Hematopoietic multipotent progenitor cell treated with erythropoietin and hydrocortisone succinate and interleukin-3 and kit ligand, for 8 days (in vitro differentiated cells): ENCODE measurements at regions not wholly inside any gene's neighbourhood (a gene's known extent, or its start where the extent isn't known, plus 50 kb on each side); places are given as distances from the start of the nearest gene placed in this dataset.

Experiments used
- DNase-seq: peaks from one replicate; pipeline ENCODE4 v3.0.0-alpha.2; 2015

DNA sequence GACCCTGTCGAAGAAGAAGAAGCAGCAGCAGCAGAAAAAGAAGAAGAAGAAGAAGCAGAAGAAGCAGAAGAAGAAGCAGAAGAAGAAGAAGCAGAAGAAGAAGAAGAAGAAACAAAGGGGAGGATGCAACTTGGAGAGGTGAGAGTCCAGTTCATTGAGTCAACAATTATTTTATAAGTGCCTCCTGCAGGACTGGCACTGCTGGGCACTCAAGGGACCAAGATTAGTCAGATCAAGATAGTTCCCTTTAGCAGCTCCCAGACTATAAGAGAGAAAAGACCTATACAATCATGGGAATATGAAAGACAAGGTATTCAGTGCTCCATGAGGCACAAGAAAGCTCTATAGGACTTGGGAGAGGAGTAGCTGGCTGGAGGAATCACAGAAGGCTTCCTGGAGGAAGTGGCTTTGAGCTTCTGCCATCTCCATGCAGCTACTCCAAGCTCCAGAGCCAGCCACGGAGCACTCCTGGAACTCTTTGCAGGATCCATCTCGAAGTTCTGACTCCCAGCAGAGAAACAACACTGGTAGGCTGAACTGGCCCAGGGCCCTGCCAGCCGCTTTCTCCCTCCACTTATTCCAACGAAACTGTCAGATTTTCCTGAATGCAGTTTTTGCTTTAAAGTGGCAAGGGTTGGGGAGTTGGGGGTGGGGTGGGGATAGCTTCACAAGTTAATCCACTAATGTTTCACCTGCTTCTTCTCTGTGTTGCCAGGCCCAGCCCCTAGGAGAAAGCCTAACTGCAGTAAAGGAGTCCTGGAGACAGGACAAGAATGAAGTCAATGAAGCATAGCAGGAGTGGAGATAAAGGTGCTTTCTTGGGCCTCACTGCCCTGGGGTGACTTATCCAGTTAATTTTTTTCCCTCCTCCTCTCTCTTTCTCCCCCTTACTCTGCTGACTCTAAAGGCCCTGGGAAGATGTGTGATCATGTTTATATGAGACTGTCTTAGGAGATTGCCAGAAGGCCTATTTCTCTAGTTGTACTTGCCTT is 140.1 kb upstream of the PARP11 start:
- DNase-seq, result no peak

DNA sequence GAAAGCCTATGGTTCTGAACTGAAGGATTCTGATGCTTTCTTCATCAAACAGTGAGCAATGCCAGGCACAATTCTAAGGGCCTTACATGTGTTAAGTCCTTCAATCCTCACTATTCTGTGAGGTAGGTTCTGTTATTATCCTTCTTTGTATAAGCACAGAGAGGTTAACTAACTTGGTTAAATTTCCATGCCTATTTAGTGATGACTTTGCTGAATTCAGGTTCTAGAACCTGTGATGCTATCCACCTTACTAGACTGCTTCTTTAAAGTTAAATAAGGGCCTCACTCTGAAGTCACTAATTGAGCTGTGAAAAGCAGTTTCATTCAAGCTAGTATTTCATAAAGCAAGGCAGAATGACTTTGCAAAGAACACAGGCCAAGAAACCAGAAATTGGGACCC is 138.9 kb upstream of the PARP11 start:
- DNase-seq, result no peak

DNA sequence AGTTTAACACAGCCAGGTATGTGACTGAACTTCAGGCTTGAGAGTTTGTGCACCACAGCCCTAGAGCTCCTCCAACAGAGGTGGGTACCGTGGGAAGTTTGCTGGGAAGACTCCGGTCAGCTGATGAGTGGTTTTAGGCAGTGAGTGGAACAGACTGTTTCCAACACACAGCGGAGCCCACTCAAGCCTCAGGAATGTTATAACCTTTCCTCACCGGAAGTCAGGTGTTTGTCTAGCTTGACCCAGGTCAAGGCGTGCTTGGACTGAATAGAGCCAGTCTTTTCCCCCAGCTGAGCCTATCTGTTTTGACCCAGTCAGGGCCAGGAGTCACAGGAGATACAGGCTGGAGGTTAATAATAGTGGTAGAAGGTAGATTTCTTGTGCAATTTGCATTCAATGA is 138.4 kb upstream of the PARP11 start:
- no peak for DNase-seq

DNA sequence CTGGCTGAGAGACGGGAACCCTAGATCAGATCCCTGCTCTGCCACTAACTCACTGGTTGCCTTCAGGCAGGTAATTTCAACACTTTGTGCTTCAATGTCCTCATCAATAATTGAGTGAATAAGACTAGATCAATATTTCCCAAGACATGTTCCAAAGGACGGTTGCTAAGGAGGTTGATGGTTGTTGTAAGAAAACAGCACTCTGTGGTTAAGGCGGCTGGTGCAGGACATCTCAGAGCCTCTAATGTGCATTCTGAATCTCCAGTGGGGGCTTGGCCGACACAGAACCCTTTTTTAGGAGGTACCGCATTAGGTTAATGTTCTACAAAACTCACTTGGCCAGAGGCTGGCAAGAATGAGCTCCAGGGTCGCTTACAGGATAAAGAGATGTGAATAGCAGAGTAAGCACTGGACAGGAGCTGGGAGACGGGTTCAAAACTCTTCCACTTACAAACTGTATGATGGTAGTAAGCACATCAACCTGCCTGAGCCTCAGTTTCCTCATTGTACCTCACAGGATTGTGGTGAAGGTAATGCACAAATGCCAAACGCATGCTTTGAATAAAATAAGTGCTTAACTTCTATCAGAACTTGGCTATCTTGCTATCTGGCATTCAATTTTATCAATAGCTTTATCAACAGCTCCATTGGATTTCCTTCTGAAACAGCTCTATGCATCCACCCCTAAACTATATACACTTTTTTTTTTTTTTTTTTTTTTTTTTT is 136.9 kb upstream of the PARP11 start:
- DNase-seq, result no peak

DNA sequence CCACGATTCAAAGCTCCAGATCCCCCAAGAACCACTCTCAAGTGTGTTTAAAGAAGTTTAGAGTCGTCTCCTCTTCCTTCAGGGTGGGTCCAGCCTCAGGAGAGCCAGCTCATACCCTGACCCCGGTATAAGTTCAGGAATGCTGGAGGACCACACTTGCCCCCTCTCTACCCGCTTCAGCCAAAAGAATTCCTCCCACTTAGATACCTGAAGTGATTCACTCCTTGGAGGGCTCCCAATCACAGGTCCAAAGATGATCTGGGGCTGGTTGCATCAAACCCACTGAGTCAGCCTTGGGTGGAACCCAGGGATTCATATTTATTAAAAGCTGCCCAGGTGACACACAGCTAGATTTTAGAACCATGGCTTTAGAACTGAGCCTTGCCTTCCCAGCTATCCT is 133.5 kb upstream of the PARP11 start:
- DNase-seq, result no peak

DNA sequence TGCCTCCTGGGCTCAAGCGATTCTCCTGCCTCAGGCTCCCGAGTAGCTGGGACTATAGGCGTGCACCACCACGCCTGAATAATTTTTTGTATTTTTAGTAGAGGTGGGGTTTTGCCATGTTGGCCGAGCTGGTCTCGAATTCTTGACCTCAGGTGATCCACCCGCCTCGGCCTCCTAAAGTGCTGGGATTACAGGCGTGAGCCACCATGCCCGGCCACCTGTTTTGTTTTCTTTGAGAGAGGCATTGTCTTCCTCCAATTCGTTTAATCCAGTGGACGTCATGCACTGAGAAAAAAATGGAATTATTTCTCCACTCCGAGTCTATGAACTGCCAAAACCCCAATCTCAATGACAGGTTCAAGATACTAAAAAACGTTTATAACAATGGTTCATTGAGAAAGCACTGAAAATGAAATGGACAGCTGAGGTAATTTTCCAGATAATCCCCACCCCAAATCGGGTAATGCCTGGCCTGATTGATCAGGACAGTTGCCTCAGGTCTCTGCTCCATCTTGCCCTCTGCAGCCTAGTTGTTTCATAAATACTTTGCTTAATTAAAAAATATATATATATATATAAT is 132.7 kb upstream of the PARP11 start:
- no peak for DNase-seq

DNA sequence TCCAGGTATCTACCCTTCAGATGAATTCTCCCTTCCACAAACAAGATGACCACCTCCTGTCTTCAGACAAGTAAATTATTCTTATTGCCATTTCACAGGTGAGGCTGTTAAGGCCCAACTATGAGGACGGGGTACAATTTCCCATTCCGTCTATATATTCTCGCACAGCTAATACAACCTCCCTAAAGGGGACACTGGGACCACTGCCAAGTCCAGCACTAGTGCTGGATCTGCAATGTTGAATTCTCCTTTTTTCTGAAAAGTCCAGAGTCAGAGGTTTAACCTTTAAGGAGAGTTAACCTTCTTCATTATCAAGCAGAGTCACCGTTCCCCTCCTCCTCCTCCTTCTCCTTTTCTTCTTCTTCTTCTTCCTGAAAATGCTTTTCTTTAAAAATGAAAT is 130.4 kb upstream of the PARP11 start:
- no peak for DNase-seq

DNA sequence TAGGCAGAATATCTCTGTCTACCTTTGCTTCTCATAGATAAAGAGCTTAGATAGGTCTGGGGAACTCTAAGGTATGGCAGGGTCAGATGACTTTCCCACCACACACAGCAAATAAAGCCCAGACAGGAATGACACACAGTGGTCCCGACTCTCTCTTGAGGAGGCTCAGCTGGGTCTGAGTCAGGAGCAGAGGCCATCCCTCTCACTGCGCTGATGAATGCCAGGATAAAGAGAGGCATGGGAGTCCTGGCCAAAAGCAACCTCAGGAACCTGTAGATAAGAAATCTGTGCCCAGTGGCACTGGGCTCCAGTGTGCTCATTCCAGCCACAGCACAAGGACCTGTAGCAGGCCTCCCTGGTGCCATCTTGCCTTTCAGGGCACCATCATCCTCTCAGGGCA is 129.4 kb upstream of the PARP11 start:
- no peak for DNase-seq

DNA sequence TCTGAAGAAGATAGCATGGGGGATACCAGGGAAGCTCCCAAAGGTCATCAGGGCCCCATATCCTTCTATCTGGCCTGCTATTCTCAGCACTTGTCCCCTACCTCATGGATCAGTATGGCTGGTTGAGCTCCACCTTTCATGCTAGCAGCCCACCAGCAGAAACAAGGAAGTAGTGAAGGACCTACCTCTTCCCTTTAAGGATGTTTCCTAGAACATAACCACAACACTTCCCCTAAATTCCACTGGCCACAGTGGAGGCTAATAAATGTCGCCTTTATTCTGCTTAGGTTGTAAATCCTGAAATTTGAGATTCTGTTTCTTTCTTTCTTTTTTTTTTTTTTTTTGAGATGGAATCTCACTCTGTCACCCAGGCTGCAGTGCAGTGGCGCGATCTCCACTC is 128.6 kb upstream of the PARP11 start:
- no peak for DNase-seq

DNA sequence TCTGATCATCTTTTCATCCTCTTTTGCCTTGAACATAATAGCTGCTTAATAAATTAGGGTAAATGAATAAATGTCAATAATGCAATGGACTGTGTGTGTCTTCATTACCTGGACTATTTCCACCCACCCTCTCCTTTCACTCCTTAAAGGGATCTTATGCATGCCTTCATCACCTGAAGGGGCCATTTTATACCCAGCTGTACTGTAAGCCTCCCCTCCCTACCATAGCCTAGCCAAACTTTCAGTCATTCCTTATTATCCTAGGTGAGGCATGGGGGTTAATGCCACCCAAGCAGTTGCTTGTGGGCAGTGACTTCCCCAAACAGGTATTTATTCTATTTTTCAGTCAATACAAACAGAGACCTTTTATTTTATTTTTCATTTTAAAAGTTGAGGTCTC is 127.8 kb upstream of the PARP11 start:
- DNase-seq, result no peak

DNA sequence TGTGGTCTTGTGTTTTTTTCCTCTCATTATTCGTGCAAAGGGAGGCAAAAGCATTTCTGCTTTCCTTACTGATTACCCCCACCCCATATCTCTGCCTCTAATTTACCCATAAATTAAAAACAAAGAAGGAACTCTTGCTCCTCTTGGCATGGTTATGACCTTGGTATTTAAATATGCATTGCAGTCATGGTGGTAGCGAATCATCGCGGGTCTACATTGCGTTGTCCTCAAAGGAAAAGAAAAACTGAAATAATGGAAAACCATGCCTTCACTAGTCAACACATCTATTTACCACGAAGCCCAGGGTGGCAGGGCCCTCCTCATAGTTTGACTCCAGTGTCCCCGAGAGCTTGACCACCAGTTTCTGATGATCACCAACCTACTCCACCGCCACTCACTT is 126.7 kb upstream of the PARP11 start:
- DNase-seq, result no peak

DNA sequence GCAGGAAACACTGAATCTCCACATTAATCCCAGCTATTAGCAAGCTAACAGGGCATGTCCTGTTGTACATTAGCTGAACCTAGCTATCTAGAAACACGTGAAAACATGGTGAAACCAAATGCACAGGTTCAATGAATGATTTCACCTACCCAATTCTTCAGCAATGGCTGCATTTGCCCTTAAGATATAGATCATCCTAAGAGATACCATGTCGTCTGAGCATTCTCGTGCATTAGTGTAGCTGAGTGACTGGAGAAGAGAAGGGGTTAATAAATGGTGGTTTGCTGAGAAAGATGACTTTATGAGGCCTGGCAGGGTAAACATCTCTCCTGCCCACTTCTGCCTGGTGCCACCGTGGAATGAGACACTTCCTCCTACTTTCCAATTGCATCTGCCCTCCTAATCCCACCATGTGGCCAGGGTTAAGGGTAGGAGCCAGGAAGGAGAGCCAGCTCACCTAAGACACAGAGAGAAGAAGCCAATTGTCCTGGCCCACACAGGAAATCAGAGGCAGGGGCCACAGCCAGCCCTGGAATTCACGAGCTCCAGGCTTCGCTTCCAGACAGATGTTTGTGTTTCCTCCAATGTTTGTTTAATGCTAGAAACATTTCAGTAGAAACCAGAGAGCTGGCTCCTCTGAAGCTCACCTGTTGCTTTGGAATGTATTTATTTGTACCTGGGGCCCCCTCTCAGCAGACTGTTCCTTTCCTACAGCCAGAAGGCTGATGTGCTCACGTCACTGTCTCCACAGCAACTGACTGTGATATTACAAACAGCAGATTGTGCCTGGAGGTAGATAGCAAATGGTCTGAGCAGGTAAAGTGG is 126.0 kb upstream of the PARP11 start:
- DNase-seq, result no peak

DNA sequence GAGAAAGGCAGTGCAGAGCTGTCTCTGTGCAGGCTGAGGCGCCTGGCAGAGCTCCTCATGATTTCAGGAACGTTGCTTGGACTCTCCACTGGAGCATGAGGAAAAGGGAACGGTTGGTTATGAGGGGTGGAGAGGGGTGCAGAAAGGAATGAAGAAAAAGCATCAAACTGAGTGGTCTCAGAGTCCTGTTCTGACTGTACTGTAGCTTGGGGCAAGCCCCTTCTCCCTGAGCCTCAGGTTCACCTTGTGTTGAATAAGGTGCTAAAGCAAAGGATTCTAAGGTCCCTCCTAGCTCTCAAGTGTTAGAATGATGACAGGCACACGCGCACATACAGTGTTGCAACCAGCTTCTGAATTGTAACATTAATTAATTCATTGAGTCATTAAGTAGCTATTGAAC is 125.2 kb upstream of the PARP11 start:
- DNase-seq, result no peak

DNA sequence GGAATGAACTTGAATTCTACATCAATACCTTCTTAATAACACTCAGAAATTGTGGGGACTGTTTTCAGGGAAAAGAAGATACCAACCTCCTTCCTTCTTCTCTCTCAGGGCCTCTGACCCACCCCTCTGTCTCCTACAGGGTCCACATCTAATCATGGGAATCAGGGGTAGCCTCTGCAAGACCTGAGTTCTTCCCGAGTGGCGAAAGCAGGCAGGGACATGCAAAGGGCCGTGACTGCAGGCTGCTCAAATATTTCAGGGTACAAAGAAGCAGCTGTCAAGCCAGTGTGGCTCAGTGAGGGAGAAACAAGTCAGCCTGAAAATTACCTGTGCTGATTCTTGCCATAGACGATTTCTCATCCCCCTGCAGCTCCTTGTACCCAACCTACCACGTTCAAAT is 123.1 kb upstream of the PARP11 start:
- no peak for DNase-seq

DNA sequence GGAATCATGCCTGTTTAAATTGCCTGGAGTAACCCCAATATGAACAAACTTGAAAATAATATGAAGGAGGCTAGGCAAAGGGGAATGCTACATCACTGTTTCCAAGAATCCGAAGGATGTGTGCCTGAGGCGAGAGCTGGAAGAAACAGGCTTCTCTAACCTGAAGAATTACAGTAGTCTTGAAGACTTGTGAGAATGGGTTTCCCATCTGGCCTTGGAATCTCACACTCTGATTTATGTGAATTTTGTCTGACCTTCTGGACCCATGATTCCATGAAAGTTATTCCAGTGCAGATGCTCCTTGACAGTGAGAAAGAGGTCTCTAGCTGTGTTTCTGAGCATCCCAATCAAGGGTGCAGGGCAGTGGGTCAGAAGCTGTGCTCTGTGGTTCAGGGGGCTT is 122.1 kb upstream of the PARP11 start:
- no peak for DNase-seq

DNA sequence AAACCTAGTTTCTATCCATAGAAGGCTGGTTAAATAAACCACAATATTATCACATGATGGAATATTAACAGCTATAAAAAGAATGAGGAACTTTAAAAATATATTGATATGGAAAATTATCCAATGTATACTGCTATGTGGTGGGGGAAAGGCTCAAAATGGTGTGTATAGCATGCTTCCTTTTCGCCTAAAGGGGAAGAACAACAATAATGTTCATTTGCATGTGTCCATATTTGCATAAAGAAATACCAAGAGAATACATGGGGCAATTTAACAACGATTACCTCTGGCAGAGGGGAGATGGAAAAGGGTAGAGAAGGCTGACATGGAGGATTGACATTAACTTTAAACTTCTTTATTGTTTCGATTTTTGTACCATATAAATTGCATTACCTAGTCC is 121.3 kb upstream of the PARP11 start:
- no peak for DNase-seq

DNA sequence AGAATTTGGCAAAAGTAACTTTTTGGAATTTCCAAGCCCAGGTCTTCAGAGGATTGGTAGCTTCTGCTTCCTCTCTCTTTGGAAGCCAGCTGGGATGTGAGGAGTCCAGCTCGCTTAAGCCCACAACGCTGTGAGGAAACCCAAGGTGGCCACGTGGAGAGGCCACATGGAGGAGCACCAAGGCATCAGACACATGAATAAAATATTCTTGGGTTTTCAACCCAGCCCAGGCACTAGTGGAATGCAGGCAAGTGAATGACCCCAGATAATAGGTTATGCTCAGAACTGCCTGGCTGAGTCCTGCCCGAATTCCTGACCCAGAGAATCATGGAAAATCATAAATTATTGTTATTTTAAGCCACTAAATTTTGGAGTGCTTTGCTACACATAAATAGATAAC is 119.7 kb upstream of the PARP11 start:
- no peak for DNase-seq

DNA sequence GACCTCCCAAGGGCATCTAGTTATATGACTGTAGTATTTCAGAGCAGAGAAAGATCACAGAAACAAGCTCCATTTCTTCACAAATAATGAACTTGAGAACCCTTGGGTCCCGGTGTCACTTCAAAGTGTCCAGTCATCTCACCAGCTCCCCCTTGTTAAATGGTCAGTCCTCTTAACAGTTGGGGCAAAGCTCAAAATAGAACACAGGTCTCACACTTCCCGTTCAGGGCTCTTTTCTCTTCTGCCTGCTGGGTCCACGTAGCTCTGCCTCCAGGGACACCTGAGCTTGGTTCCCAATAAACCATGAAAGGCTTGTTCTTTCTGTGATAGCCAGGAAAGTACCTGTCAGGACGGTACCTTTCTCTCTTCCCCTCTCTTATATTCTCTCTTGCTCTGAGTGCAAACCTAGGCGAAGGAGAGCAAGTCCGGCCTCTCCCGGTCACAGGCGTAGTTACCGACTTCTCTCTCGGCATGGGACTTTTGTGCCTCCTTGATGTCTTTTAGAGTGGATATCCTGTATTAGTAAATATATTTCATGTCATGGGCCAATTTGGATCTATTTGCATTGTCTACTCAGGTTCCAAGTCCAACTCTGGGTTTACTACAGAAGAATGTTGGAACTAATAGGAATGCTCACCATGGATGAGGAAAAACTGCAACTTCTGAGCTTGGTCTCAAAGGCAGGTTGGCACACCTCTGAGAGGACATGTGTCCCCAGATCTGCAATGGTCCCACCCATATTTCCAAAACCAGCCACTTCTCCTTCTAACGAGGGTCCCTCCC is 118.8 kb upstream of the PARP11 start:
- DNase-seq, result no peak

DNA sequence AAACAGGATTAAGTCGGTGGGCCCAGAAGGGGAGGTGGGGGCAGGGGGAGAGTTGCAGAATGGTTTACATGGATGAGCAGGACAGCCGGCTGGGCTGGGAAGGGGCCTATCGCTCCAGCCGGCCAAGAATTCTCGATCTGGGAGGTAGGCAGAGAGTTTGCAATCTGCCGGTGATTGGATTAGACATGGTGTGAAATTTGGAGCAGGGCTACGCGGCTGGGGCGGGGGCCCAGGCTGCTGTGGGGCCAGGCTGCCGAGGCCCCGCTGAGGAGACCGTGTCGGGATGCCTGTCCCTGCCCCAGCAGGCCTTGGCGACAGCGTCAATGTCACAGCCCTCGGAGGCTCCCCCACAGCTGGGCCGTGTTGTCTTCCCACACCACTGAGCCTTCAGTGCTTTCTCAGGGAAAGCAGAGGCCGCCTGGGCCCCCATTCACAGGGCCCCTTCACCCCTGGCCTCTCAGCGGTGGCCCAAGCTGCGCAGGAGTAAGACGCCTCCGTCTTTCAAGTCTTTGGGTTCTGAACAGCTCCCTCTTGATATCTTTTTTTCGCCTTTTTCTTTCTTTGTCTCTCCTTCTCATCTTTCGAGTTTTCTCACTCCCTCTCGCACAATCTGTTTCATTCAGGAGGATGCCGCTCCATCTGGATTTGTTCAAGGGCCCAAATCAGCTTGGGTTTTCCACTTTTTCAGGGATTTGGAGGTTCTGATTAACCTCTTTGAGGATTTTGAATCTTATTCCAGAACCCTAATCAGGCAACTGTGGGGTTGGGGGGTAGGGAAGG is 117.5 kb upstream of the PARP11 start:
- DNase-seq, result no peak

DNA sequence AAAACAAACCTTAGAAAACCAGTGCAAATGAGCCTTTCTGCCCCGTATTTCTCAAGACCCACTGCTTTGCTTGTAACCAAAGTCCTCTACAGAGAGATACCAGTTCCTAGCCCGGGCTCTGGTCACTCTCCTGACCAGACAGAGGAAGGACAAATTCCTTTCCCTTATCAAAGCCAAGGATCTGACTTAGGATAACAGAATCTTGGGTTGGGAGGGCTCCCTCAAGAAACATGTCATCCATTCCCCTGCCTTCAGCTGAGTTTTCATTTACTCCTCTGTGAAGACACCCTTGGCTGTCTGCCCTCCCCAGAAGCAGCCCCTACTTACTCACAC is 116.0 kb upstream of the PARP11 start:
- no peak for DNase-seq

DNA sequence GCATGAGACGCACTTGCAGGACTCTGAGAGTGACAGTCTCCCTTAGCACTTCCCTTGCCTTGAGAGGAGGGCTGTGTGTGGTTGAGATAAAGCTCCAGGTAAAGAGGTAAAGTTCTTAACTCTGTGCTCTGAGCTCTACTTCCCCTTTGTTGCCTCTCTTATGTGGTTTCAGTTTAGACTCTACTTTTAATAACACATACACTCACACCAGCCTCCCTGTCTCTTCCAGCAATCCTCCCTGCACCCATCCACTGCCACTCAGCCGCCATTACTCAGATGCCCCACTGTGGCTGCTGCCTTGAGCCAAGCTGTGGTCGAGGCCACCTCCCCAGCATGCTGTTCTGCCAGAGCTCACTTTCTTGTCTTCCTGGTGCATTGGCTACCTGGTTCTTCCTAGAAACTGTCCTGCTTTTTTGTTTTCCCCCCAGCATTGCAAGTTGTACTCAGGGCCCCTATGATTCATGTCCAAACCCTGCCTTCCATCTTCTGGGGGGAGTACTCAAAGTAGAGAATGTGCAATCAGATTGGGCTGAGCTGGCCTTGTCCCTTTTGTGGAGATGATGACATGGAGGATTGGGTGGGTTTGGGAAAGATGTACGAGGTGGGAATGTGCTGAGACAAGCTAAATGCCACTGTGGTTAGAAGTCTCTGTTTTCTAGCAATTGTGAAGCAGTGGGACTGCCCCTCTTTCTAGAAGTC is 115.5 kb upstream of the PARP11 start:
- no peak for DNase-seq
